BJ (cell line): ENCODE measurements at regions not wholly inside any gene's neighbourhood (a gene's known extent, or its start where the extent isn't known, plus 50 kb on each side); places are given as distances from the start of the nearest gene placed in this dataset.

Experiments used
- CTCF ChIA-PET: fragments of 350-600 bp; formaldehyde crosslinking; extraction: SDS; loops from one replicate; lab custom pipeline; 2021; ENCODE audit warnings: antibody characterized with exemption, inconsistent platforms; lab: Yijun Ruan, JAX
- POLR2A ChIA-PET: fragments of 300-600 bp; sonication (Branson Sonifier 250); formaldehyde crosslinking; extraction: SDS; loops from one replicate; lab custom pipeline; 2021; ENCODE audit warnings: antibody characterized with exemption; lab: Charles Lee
- DNase-seq: peaks from one replicate; pipeline ENCODE4 v3.0.0-alpha.2; 2011; ENCODE audit warnings: low read depth
- H3K27me3 ChIP-seq: 2 replicates; pipeline ENCODE4 v1.6.0; 2011; ENCODE audit warnings: low read length; ENCODE audit not compliant: control insufficient read depth, insufficient read depth
- H3K36me3 ChIP-seq: 2 replicates; pipeline ENCODE4 v1.5.1; 2011; ENCODE audit warnings: low read length; ENCODE audit not compliant: control insufficient read depth, insufficient read depth
- H3K4me3 ChIP-seq: 2 replicates; pipeline ENCODE4 v1.5.1; 2011; ENCODE audit warnings: low read depth, mild to moderate bottlenecking, control low read depth, low read length
- TF ChIP-seq, protein P1 (sequence below): IDR thresholded peaks from 2 replicates; pipeline ENCODE4 v1.5.1; 2011; ENCODE audit warnings: low read depth, mild to moderate bottlenecking, control low read depth, inconsistent platforms, low read length, moderate library complexity; ENCODE audit not compliant: insufficient read depth

DNA sequence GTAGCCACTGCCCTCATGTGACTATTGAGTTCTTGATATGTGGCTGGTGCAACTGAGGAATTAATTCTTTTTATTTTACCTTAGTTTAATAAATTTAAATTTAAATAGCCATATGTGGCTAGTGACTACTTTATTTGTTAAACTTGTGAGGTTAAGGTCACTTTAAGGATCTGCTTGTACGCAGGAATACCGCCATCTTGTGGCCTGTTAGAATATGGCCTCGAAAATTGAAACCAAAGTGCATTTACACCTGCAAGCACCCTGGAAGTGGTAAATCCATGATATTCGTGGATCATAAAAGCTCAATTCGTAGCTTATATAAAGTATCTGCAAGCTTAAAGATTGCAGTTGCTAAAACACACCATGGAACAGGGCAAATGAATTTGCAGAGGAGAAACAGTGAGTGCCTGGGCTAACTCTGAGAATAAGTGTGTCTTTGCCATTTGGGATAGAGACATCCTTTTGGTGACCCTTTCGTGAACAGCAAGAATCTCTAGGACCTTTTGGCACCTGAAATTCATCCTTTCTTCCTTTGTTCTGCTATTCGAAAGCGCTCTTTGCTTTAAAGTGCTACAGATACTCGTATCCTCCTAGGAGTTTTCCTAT lies 59.9 kb upstream of the REG3A start:
- H3K36me3 ChIP-seq, result no peaks in the 10 kb centered on the region
- ChIA-PET CTCF (interaction anchor here (0.6 to 1.0 kb wide), 3 partner anchors 11 to 28 kb away, joined by 3 to 4 read pairs (median 3); no protein-coding TSS in a partner anchor), POLR2A (no interaction called here)
- no peak for DNase-seq
- no peaks in the 10 kb centered on the region for H3K27me3 ChIP-seq
- H3K4me3 ChIP-seq, result no peak overlapping the region
- TF ChIP-seq, protein P1, sequence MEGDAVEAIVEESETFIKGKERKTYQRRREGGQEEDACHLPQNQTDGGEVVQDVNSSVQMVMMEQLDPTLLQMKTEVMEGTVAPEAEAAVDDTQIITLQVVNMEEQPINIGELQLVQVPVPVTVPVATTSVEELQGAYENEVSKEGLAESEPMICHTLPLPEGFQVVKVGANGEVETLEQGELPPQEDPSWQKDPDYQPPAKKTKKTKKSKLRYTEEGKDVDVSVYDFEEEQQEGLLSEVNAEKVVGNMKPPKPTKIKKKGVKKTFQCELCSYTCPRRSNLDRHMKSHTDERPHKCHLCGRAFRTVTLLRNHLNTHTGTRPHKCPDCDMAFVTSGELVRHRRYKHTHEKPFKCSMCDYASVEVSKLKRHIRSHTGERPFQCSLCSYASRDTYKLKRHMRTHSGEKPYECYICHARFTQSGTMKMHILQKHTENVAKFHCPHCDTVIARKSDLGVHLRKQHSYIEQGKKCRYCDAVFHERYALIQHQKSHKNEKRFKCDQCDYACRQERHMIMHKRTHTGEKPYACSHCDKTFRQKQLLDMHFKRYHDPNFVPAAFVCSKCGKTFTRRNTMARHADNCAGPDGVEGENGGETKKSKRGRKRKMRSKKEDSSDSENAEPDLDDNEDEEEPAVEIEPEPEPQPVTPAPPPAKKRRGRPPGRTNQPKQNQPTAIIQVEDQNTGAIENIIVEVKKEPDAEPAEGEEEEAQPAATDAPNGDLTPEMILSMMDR, result peak; percentile 72

- H3K27me3 ChIP-seq, result no peaks in the 10 kb centered on the region
- no peaks in the 10 kb centered on the region for H3K36me3 ChIP-seq
- TF ChIP-seq, protein P1, result no peak
- DNase-seq, result no peak
- ChIA-PET CTCF (no interaction called here), POLR2A (no interaction called here)
- no peak overlapping the region for H3K4me3 ChIP-seq
Observed at GRCh38 chr2:79210274-79210917, 50.8 kb upstream of the REG3A start.
